GM12878 (cell line): ENCODE measurements at regions not wholly inside any gene's neighbourhood (a gene's known extent, or its start where the extent isn't known, plus 50 kb on each side); places are given as distances from the start of the nearest gene placed in this dataset.

ENCODE experiments used
- ATAC-seq: fragments of 200-7000 bp; cut with Tn5 transposase; 3 replicates; pipeline ENCODE4 v1.9.1; 2020; ENCODE audit warnings: mild to moderate bottlenecking, moderate library complexity
- BruUV-seq: library from RNA; stranded (reverse); fragments of 400-500 nt; replicated peaks from 2 replicates; lab custom pipeline; 2021; lab: Mats Ljungman, UMichigan
- CTCF ChIA-PET: fragments of 300-600 bp; sonication (Branson Sonifier 250); formaldehyde crosslinking; extraction: SDS; loops from one replicate; lab custom pipeline; 2021; ENCODE audit warnings: inconsistent platforms; lab: Yijun Ruan, JAX
- POLR2A ChIA-PET: fragments of 350-600 bp; formaldehyde crosslinking; extraction: SDS; loops from one replicate; lab custom pipeline; 2021; ENCODE audit warnings: inconsistent platforms; lab: Charles Lee
- RAD21 ChIA-PET: fragments of 300-600 bp; sonication (Branson Sonifier 250); formaldehyde crosslinking; loops from one replicate; lab custom pipeline; 2023; ENCODE audit warnings: antibody characterized with exemption; ENCODE audit not compliant: unreplicated experiment; lab: Charles Lee
- SMC1A ChIA-PET: fragments of 300-600 bp; sonication (Branson Sonifier 250); formaldehyde crosslinking; loops from one replicate; lab custom pipeline; 2023; ENCODE audit not compliant: unreplicated experiment, uncharacterized antibody; lab: Charles Lee
- DNase-seq: peaks from one replicate; pipeline ENCODE4 v3.0.0-alpha.2; 2011; ENCODE audit warnings: low read depth, low spot score
- FAIRE-seq: peaks from 3 replicates; lab custom pipeline; 2011; peaks lifted over from hg19 to GRCh38; lab: Jason Lieb, UNC
- H2AFZ ChIP-seq: 2 replicates; pipeline ENCODE4 v1.6.0; 2011; ENCODE audit warnings: low read depth, low read length, control low read depth; ENCODE audit not compliant: control insufficient read depth
- H3K27ac ChIP-seq: 2 replicates; pipeline ENCODE4 v1.5.1; 2011; ENCODE audit warnings: control low read depth; ENCODE audit not compliant: control insufficient read depth, insufficient read depth
- H3K27me3 ChIP-seq, 2 experiments: replicated peaks in 1 of 2; 2 replicates each; pipeline versions ENCODE4 v1.6.0 to v1.6.1; 2011; ENCODE audit warnings: low read length in 1 of 2; ENCODE audit not compliant: control insufficient read depth in 2 of 2, insufficient read depth in 2 of 2
- H3K36me3 ChIP-seq, 2 experiments: 2 replicates each; pipeline ENCODE4 v1.5.1; 2011; ENCODE audit warnings: low read length in 1 of 2; ENCODE audit not compliant: control insufficient read depth in 2 of 2, insufficient read depth in 2 of 2
- H3K4me1 ChIP-seq: 2 replicates; pipeline ENCODE4 v1.6.1; 2011; ENCODE audit warnings: mild to moderate bottlenecking, low read length, moderate library complexity, mixed read lengths; ENCODE audit not compliant: control insufficient read depth, insufficient read depth
- H3K4me2 ChIP-seq: 2 replicates; pipeline ENCODE4 v1.6.0; 2011; ENCODE audit warnings: control low read depth; ENCODE audit not compliant: control insufficient read depth, insufficient read depth
- H3K4me3 ChIP-seq: fragments of 200-600 bp; sonication (generic); 2 replicates; pipeline ENCODE4 v1.5.1; 2016
- H3K79me2 ChIP-seq: 2 replicates; pipeline ENCODE4 v1.6.0; 2011; ENCODE audit warnings: low read length; ENCODE audit not compliant: control insufficient read depth, insufficient read depth
- H3K9ac ChIP-seq: 2 replicates; pipeline ENCODE4 v1.8.0; 2011; ENCODE audit warnings: low read length, control low read depth, mixed read lengths; ENCODE audit not compliant: control insufficient read depth, insufficient read depth
- H3K9me3 ChIP-seq: replicated peaks from 3 replicates; pipeline ENCODE4 v1.5.1; 2011; ENCODE audit warnings: mild to moderate bottlenecking, low read length; ENCODE audit not compliant: control insufficient read depth, insufficient read depth
- H4K20me1 ChIP-seq: 2 replicates; pipeline ENCODE4 v1.6.0; 2011; ENCODE audit not compliant: control insufficient read depth, insufficient read depth
- BMI1 ChIP-seq: fragments of 450-650 bp; IDR thresholded peaks from 2 replicates; pipeline ENCODE4 v1.6.1; 2016; ENCODE audit warnings: mild to moderate bottlenecking, moderate library complexity, borderline replicate concordance
- CEBPB ChIP-seq, 2 experiments: fragments of 150-350 bp in 1 of 2; IDR thresholded peaks; 2 replicates each; pipeline ENCODE4 v1.6.1; 2012 to 2014; ENCODE audit warnings: low read depth in 2 of 2, low read length in 2 of 2, borderline replicate concordance in 1 of 2, inconsistent platforms in 1 of 2
- DPF2 ChIP-seq: fragments of 450-650 bp; IDR thresholded peaks from 2 replicates; pipeline ENCODE4 v1.6.1; 2017; ENCODE audit warnings: mild to moderate bottlenecking
- EP300 ChIP-seq, 2 experiments: fragments of 150-350 bp in 1 of 2; IDR thresholded peaks; 2 replicates each; pipeline ENCODE4 v1.6.1; 2011 to 2012; ENCODE audit warnings: low read depth in 2 of 2, low read length in 2 of 2, borderline replicate concordance in 1 of 2, improper control_type of control experiment in 1 of 2, inconsistent platforms in 1 of 2; ENCODE audit not compliant: control insufficient read depth in 1 of 2
- IKZF2 ChIP-seq, 2 experiments: fragments of 450-650 bp; IDR thresholded peaks; 2 replicates each; pipeline ENCODE4 v1.6.1; 2017; ENCODE audit warnings: mild to moderate bottlenecking in 2 of 2, moderate library complexity in 2 of 2
- IRF5 ChIP-seq: fragments of 450-650 bp; IDR thresholded peaks from 2 replicates; pipeline ENCODE4 v1.6.1; 2017; ENCODE audit warnings: borderline replicate concordance
- NFYB ChIP-seq: IDR thresholded peaks from 2 replicates; pipeline ENCODE4 v1.6.1; 2011; ENCODE audit warnings: low read depth, mild to moderate bottlenecking, low read length, improper control_type of control experiment, moderate library complexity; ENCODE audit not compliant: insufficient read depth
- POLR2AphosphoS2 ChIP-seq: IDR thresholded peaks from 2 replicates; pipeline ENCODE4 v1.6.1; 2011; ENCODE audit warnings: low read depth, mild to moderate bottlenecking, low read length, improper control_type of control experiment, moderate library complexity
- RB1 ChIP-seq: fragments of 450-650 bp; formaldehyde crosslinking; IDR thresholded peaks from 2 replicates; pipeline ENCODE4 v1.6.1; 2017; ENCODE audit warnings: mild to moderate bottlenecking, borderline replicate concordance
- RFX5 ChIP-seq: IDR thresholded peaks from 2 replicates; pipeline ENCODE4 v1.6.1; 2011; ENCODE audit warnings: low read depth, low read length, improper control_type of control experiment
- SUZ12 ChIP-seq: fragments of 200-600 bp; sonication (generic); IDR thresholded peaks from one replicate; pipeline ENCODE4 v1.6.1; 2018; ENCODE audit warnings: antibody characterized with exemption, mild to moderate bottlenecking; ENCODE audit not compliant: unreplicated experiment
- ZBED1 ChIP-seq: IDR thresholded peaks from 2 replicates; pipeline ENCODE4 v1.6.1; 2016; ENCODE audit warnings: borderline replicate concordance
- ZNF274 ChIP-seq: IDR thresholded peaks from one replicate; pipeline ENCODE4 v1.8.0; 2011; ENCODE audit not compliant: insufficient read length, insufficient read depth
- WGBS: methylation state at CpG from one replicate; pipeline ENCODE4 v1.1.6; 2016; ENCODE audit warnings: low lambda C conversion rate; ENCODE audit not compliant: insufficient replicate concordance, insufficient coverage; ENCODE audit errors: missing lambda C conversion rate; 5-methylcytosine and 5-hydroxymethylcytosine counted together
- in situ Hi-C: fragments of 300-500 bp; cut with MboI; formaldehyde crosslinking; loops from 9 replicates; pipeline ENCODE4 v1.14.3; 2018; ENCODE audit warnings: mixed read lengths
- intact Hi-C: fragments of 100-400 bp; cut with micrococcal nuclease; formaldehyde crosslinking; loops from one replicate; pipeline ENCODE4 v1.14.2; 2022; ENCODE audit not compliant: unreplicated experiment
- TF ChIP-seq, protein P1 (sequence below): fragments of 450-650 bp; IDR thresholded peaks from 2 replicates; pipeline ENCODE4 v1.6.1; 2017; ENCODE audit warnings: mild to moderate bottlenecking, low read depth, inconsistent platforms; ENCODE audit not compliant: poor library complexity, severe bottlenecking
- TF ChIP-seq, protein P2 (sequence below): fragments of 150-350 bp; IDR thresholded peaks from 2 replicates; pipeline ENCODE4 v1.6.1; 2016; ENCODE audit warnings: low read depth, low read length

- TF ChIP-seq, protein P1, sequence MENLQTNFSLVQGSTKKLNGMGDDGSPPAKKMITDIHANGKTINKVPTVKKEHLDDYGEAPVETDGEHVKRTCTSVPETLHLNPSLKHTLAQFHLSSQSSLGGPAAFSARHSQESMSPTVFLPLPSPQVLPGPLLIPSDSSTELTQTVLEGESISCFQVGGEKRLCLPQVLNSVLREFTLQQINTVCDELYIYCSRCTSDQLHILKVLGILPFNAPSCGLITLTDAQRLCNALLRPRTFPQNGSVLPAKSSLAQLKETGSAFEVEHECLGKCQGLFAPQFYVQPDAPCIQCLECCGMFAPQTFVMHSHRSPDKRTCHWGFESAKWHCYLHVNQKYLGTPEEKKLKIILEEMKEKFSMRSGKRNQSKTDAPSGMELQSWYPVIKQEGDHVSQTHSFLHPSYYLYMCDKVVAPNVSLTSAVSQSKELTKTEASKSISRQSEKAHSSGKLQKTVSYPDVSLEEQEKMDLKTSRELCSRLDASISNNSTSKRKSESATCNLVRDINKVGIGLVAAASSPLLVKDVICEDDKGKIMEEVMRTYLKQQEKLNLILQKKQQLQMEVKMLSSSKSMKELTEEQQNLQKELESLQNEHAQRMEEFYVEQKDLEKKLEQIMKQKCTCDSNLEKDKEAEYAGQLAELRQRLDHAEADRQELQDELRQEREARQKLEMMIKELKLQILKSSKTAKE: no peak
- no peak for TF ChIP-seq RB1
- no peak for TF ChIP-seq ZBED1
- TF ChIP-seq BMI1: no peak
Measured at GRCh38 chr16:6483469-6484033, 849.1 kb upstream of the RBFOX1 start (continued).

- no peak overlapping the region for H2AFZ ChIP-seq
- no peaks in the 10 kb centered on the region for H3K27me3 ChIP-seq
- H3K4me2 ChIP-seq: no peak overlapping the region
- no peaks in the 10 kb centered on the region for H3K9me3 ChIP-seq
- no TSS peak for BruUV-seq
- intact Hi-C loops: no loop called here
- FAIRE-seq (no peak), DNase-seq (no peak), ATAC-seq (no peak)
- no peaks in the 10 kb centered on the region for H3K36me3 ChIP-seq
- ChIA-PET RAD21 (no interaction called here), CTCF (no interaction called here), SMC1A (interaction anchor here (0.7 kb wide), 1 partner anchor 19 kb away, joined by 3 read pairs; no protein-coding TSS in a partner anchor), POLR2A (no interaction called here)
- H4K20me1 ChIP-seq: no peaks in the 10 kb centered on the region
- no peaks in the 10 kb centered on the region for H3K79me2 ChIP-seq
- 58% methylated on average over 60 of the region's 65 CpGs for WGBS
- in situ Hi-C loops: no loop called here
- H3K9ac ChIP-seq: no peak overlapping the region
- H3K4me1 ChIP-seq: no peaks in the 10 kb centered on the region
- H3K4me3 ChIP-seq: no peak overlapping the region
- H3K27ac ChIP-seq: no peak overlapping the region
- TF ChIP-seq POLR2AphosphoS2 (no peak), EP300 (IDR thresholded peaks at IDR 0.05; ENCODE audit: borderline replicate concordance in 1 of 2, control insufficient read depth in 1 of 2, low read depth in 2 of 2, low read length in 2 of 2) (no peak), RB1 (no peak), IRF5 (no peak), IKZF2 (IDR thresholded peaks at IDR 0.05) (no peak), SUZ12 (no peak), RFX5 (no peak), ZNF274 (no peak), DPF2 (no peak), BMI1 (no peak), NFYB (no peak), CEBPB (IDR thresholded peaks at IDR 0.05; ENCODE audit: borderline replicate concordance in 1 of 2, low read depth in 2 of 2, low read length in 2 of 2) (no peak)
- TF ChIP-seq, protein P2, sequence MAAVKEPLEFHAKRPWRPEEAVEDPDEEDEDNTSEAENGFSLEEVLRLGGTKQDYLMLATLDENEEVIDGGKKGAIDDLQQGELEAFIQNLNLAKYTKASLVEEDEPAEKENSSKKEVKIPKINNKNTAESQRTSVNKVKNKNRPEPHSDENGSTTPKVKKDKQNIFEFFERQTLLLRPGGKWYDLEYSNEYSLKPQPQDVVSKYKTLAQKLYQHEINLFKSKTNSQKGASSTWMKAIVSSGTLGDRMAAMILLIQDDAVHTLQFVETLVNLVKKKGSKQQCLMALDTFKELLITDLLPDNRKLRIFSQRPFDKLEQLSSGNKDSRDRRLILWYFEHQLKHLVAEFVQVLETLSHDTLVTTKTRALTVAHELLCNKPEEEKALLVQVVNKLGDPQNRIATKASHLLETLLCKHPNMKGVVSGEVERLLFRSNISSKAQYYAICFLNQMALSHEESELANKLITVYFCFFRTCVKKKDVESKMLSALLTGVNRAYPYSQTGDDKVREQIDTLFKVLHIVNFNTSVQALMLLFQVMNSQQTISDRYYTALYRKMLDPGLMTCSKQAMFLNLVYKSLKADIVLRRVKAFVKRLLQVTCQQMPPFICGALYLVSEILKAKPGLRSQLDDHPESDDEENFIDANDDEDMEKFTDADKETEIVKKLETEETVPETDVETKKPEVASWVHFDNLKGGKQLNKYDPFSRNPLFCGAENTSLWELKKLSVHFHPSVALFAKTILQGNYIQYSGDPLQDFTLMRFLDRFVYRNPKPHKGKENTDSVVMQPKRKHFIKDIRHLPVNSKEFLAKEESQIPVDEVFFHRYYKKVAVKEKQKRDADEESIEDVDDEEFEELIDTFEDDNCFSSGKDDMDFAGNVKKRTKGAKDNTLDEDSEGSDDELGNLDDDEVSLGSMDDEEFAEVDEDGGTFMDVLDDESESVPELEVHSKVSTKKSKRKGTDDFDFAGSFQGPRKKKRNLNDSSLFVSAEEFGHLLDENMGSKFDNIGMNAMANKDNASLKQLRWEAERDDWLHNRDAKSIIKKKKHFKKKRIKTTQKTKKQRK: no peak
Measured at GRCh38 chr16:6482696-6483468, 849.8 kb upstream of the RBFOX1 start.
